Keratinocyte (primary cell): ENCODE measurements at regions not wholly inside any gene's neighbourhood (a gene's known extent, or its start where the extent isn't known, plus 50 kb on each side); places are given as distances from the start of the nearest gene placed in this dataset.

ENCODE experiments used
- DNase-seq: peaks from one replicate; pipeline ENCODE4 v3.0.0-alpha.2; 2011; ENCODE audit warnings: low read depth, missing footprints, low spot score
- FAIRE-seq: peaks from 2 replicates; lab custom pipeline; 2011; peaks lifted over from hg19 to GRCh38; lab: Jason Lieb, UNC
- H2AFZ ChIP-seq: 2 replicates; pipeline ENCODE4 v1.6.0; 2012; ENCODE audit warnings: low read length, control low read depth, inconsistent platforms; ENCODE audit not compliant: control insufficient read depth
- H3K27ac ChIP-seq: 2 replicates; pipeline ENCODE4 v1.5.1; 2011; ENCODE audit warnings: low read length; ENCODE audit not compliant: control insufficient read depth, insufficient read depth
- H3K27me3 ChIP-seq: 3 replicates; pipeline ENCODE4 v1.6.0; 2011; ENCODE audit warnings: low read length; ENCODE audit not compliant: control insufficient read depth, insufficient read depth; ENCODE audit errors: extremely low read depth
- H3K36me3 ChIP-seq, 2 experiments: 2 replicates in 1 of 2; 3 replicates in 1 of 2; pipeline ENCODE4 v1.5.1; 2011; ENCODE audit warnings: low read length in 2 of 2, mild to moderate bottlenecking in 1 of 2; ENCODE audit not compliant: control insufficient read depth in 2 of 2, insufficient read depth in 2 of 2; ENCODE audit errors: extremely low read depth in 1 of 2
- H3K4me1 ChIP-seq: 3 replicates; pipeline ENCODE4 v1.5.1; 2011; ENCODE audit warnings: low read length; ENCODE audit not compliant: control insufficient read depth, insufficient read depth; ENCODE audit errors: extremely low read depth
- H3K4me2 ChIP-seq: 3 replicates; pipeline ENCODE4 v1.6.0; 2011; ENCODE audit warnings: low read depth, low read length; ENCODE audit not compliant: control insufficient read depth, insufficient read depth; ENCODE audit errors: extremely low read depth
- H3K4me3 ChIP-seq, 3 experiments: fragments of 200-600 bp in 1 of 3; sonication (generic) in 1 of 3; 2 replicates in 2 of 3; 3 replicates in 1 of 3; pipeline ENCODE4 v1.5.1; 2011 to 2016; ENCODE audit warnings: low read length in 3 of 3, mild to moderate bottlenecking in 3 of 3, control low read depth in 2 of 3, inconsistent platforms in 1 of 3, low read depth in 1 of 3, mixed read lengths in 1 of 3, mixed run types in 1 of 3, moderate library complexity in 1 of 3; ENCODE audit not compliant: control insufficient read depth in 2 of 3, insufficient read depth in 2 of 3; ENCODE audit errors: extremely low read depth in 1 of 3
- H3K79me2 ChIP-seq: 2 replicates; pipeline ENCODE4 v1.6.0; 2012; ENCODE audit warnings: low read length; ENCODE audit not compliant: control insufficient read depth, insufficient read depth
- H3K9ac ChIP-seq: 3 replicates; pipeline ENCODE4 v1.6.0; 2011; ENCODE audit warnings: low read length; ENCODE audit not compliant: control insufficient read depth, insufficient read depth; ENCODE audit errors: extremely low read depth
- H3K9me1 ChIP-seq: 3 replicates; pipeline ENCODE4 v1.6.0; 2011; ENCODE audit warnings: low read length; ENCODE audit not compliant: control insufficient read depth, insufficient read depth; ENCODE audit errors: extremely low read depth
- H3K9me3 ChIP-seq: 2 replicates; pipeline ENCODE4 v1.5.1; 2012; ENCODE audit warnings: low read depth, low read length; ENCODE audit not compliant: control insufficient read depth
- H4K20me1 ChIP-seq: 3 replicates; pipeline ENCODE4 v1.6.0; 2011; ENCODE audit warnings: low read length; ENCODE audit not compliant: control insufficient read depth, insufficient read depth; ENCODE audit errors: extremely low read depth
- EZH2 ChIP-seq: IDR thresholded peaks from one replicate; pipeline ENCODE4 v1.6.1; 2012; ENCODE audit warnings: inconsistent platforms, mild to moderate bottlenecking, low read length, moderate library complexity
- dilution Hi-C: fragments of 300-500 bp; cut with MboI; formaldehyde crosslinking; loops from one replicate; pipeline ENCODE4 v1.7.0; 2020; ENCODE audit warnings: low sequenced_read_pairs; ENCODE audit not compliant: extremely low pct_ligation_motif_present
- TF ChIP-seq, protein P1 (sequence below), 3 experiments: IDR thresholded peaks in 1 of 3; conservative IDR thresholded peaks in 1 of 3; optimal IDR thresholded peaks in 1 of 3; 2 replicates in 2 of 3; 3 replicates in 1 of 3; pipeline versions ENCODE3 to v1.5.1; 2011; ENCODE audit warnings: low read length in 3 of 3, mild to moderate bottlenecking in 3 of 3, moderate library complexity in 2 of 3, control low read depth in 1 of 3, inconsistent platforms in 1 of 3; ENCODE audit not compliant: insufficient read depth in 2 of 3; ENCODE audit errors: extremely low read depth in 1 of 3

GRCh38 chr4:174041555-174042105 is 241.8 kb downstream of the FBXO8 start:
- Histone ChIP-seq H3K27ac (no peak overlapping the region), H3K36me3 (no peaks in the 10 kb centered on the region), H3K9ac (no peak overlapping the region), H4K20me1 (no peaks in the 10 kb centered on the region), H2AFZ (no peak overlapping the region), H3K9me1 (no peaks in the 10 kb centered on the region), H3K79me2 (no peaks in the 10 kb centered on the region), H3K4me2 (no peak overlapping the region), H3K4me1 (no peaks in the 10 kb centered on the region), H3K4me3 (no peak overlapping the region), H3K9me3 (no peaks in the 10 kb centered on the region), H3K27me3 (no peaks in the 10 kb centered on the region)
- FAIRE-seq (no peak), DNase-seq (no peak)
- dilution Hi-C loops = no loop called here
- TF ChIP-seq EZH2 = no peak
- TF ChIP-seq, protein P1, sequence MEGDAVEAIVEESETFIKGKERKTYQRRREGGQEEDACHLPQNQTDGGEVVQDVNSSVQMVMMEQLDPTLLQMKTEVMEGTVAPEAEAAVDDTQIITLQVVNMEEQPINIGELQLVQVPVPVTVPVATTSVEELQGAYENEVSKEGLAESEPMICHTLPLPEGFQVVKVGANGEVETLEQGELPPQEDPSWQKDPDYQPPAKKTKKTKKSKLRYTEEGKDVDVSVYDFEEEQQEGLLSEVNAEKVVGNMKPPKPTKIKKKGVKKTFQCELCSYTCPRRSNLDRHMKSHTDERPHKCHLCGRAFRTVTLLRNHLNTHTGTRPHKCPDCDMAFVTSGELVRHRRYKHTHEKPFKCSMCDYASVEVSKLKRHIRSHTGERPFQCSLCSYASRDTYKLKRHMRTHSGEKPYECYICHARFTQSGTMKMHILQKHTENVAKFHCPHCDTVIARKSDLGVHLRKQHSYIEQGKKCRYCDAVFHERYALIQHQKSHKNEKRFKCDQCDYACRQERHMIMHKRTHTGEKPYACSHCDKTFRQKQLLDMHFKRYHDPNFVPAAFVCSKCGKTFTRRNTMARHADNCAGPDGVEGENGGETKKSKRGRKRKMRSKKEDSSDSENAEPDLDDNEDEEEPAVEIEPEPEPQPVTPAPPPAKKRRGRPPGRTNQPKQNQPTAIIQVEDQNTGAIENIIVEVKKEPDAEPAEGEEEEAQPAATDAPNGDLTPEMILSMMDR (optimal IDR thresholded peaks at IDR 0.05 in 1 of 3, IDR thresholded peaks at IDR 0.05 in 1 of 3, conservative IDR thresholded peaks at IDR 0.05 in 1 of 3; ENCODE audit: extremely low read depth in 1 of 3, insufficient read depth in 2 of 3, low read length in 3 of 3) = no peak

DNA sequence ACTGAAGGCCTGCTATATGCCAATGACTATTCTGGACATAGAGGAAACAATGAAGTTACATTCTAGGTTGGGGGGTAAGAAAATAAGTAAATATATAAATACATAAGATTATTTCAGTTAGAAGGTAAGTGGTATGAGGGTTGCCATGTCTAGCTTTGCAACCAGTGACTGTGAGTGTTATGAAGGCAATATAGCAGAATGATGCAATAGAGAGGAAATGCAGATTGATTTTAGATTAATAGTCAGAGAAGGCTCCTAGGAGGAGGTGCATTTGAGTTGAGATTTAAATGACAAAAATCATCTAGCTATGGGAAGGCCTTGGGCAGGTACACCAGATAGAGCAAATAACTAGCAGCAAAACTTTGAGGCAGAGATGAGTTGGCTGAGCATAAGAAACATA is 243.2 kb downstream of the FBXO8 start:
- Histone ChIP-seq H4K20me1 (no peaks in the 10 kb centered on the region), H3K4me1 (no peaks in the 10 kb centered on the region), H3K9ac (no peak overlapping the region), H2AFZ (no peak overlapping the region), H3K9me3 (no peaks in the 10 kb centered on the region), H3K4me3 (no peak overlapping the region), H3K27ac (no peak overlapping the region), H3K4me2 (no peak overlapping the region), H3K27me3 (no peaks in the 10 kb centered on the region), H3K36me3 (no peaks in the 10 kb centered on the region), H3K9me1 (no peaks in the 10 kb centered on the region), H3K79me2 (no peaks in the 10 kb centered on the region)
- DNase-seq = no peak
- no peak for FAIRE-seq
- TF ChIP-seq, protein P1 (optimal IDR thresholded peaks at IDR 0.05 in 1 of 3, IDR thresholded peaks at IDR 0.05 in 1 of 3, conservative IDR thresholded peaks at IDR 0.05 in 1 of 3; ENCODE audit: extremely low read depth in 1 of 3, insufficient read depth in 2 of 3, low read length in 3 of 3) = no peak
- TF ChIP-seq EZH2 = no peak
- dilution Hi-C loops = no loop called here
